ENCODE measurements at regions not wholly inside any gene's neighbourhood (a gene's known extent, or its start where the extent isn't known, plus 50 kb on each side); places are given as distances from the start of the nearest gene placed in this dataset.

GRCh38 chr9:16119261-16120230 is 566.7 kb downstream of the CCDC171 start:
- TF ChIP-seq CTCF (IDR thresholded peaks at IDR 0.05; ENCODE audit: borderline replicate concordance, extremely low read depth, low read length, poor library complexity, severe bottlenecking), result no peak
- no peak for TF ChIP-seq EZH2 (IDR thresholded peaks at IDR 0.05; ENCODE audit: borderline replicate concordance, low read depth, low read length, severe bottlenecking)

All from DND-41 (cell line).